Neural cell (in vitro differentiated cells): ENCODE measurements at regions not wholly inside any gene's neighbourhood (a gene's known extent, or its start where the extent isn't known, plus 50 kb on each side); places are given as distances from the start of the nearest gene placed in this dataset.

Source experiments
- H2AFZ ChIP-seq: fragments of 200-600, 300-800 bp; sonication (generic), shearing (Covaris generic); 2 replicates; pipeline ENCODE4 v1.6.0; 2014; ENCODE audit warnings: low read depth, mild to moderate bottlenecking, antibody characterized with exemption, low read length, moderate library complexity
- H3F3A ChIP-seq: fragments of 200-600 bp; shearing (Covaris generic); 2 replicates; pipeline ENCODE4 v1.6.1; 2016; ENCODE audit warnings: mild to moderate bottlenecking, moderate library complexity, mixed read lengths, antibody characterized with exemption, low read length; ENCODE audit not compliant: insufficient read depth, poor library complexity, severe bottlenecking
- H3K27ac ChIP-seq: fragments of 200-600, 300-800 bp; sonication (generic), shearing (Covaris generic); 2 replicates; pipeline ENCODE4 v1.5.1; 2014; ENCODE audit warnings: mild to moderate bottlenecking, low read length, moderate library complexity
- H3K27me3 ChIP-seq: fragments of 300-800, 200-600 bp; sonication (generic), shearing (Covaris generic); 2 replicates; pipeline ENCODE4 v1.6.0; 2014; ENCODE audit warnings: mild to moderate bottlenecking, low read depth, low read length, moderate library complexity; ENCODE audit not compliant: insufficient read depth
- H3K36me3 ChIP-seq: fragments of 300-800, 200-600 bp; sonication (generic), shearing (Covaris generic); 2 replicates; pipeline ENCODE4 v1.5.1; 2014; ENCODE audit warnings: mild to moderate bottlenecking, antibody characterized with exemption, low read length, moderate library complexity; ENCODE audit not compliant: insufficient read depth
- H3K4me2 ChIP-seq: fragments of 300-800, 200-600 bp; sonication (generic), shearing (Covaris generic); 2 replicates; pipeline ENCODE4 v1.6.0; 2014; ENCODE audit warnings: mild to moderate bottlenecking, low read length
- H3K4me3 ChIP-seq: fragments of 300-800, 200-600 bp; sonication (generic), shearing (Covaris generic); 2 replicates; pipeline ENCODE4 v1.5.1; 2014; ENCODE audit warnings: mild to moderate bottlenecking, low read length, moderate library complexity
- H3K79me2 ChIP-seq: fragments of 200-600 bp; shearing (Covaris generic); replicated peaks from 2 replicates; pipeline ENCODE4 v1.6.0; 2014; ENCODE audit warnings: mild to moderate bottlenecking, low read length, moderate library complexity; ENCODE audit not compliant: insufficient read depth
- H3K9ac ChIP-seq: fragments of 300-800, 200-600 bp; sonication (generic), shearing (Covaris generic); 2 replicates; pipeline ENCODE4 v1.6.1; 2016; ENCODE audit warnings: mild to moderate bottlenecking, low read length, mixed read lengths
- H3K9me2 ChIP-seq: fragments of 200-600 bp; shearing (Covaris generic); 2 replicates; pipeline ENCODE4 v1.6.1; 2016; ENCODE audit warnings: mild to moderate bottlenecking, low read length, mixed read lengths; ENCODE audit not compliant: insufficient read depth
- H3K9me3 ChIP-seq: fragments of 200-600, 300-800 bp; sonication (generic), shearing (Covaris generic); 2 replicates; pipeline ENCODE4 v1.6.1; 2016; ENCODE audit warnings: mild to moderate bottlenecking, mixed run types, low read length, moderate library complexity, mixed read lengths
- H4K20me1 ChIP-seq: fragments of 200-600 bp; shearing (Covaris generic); 2 replicates; pipeline ENCODE4 v1.6.1; 2016; ENCODE audit warnings: mild to moderate bottlenecking, mixed run types; ENCODE audit not compliant: insufficient read depth
- CTCF ChIP-seq: fragments of 450-650 bp; IDR thresholded peaks from 2 replicates; pipeline ENCODE4 v1.5.1; 2014; ENCODE audit warnings: antibody characterized with exemption, mild to moderate bottlenecking, moderate library complexity; ENCODE audit not compliant: poor library complexity, severe bottlenecking
- EP300 ChIP-seq: fragments of 450-650 bp; conservative IDR thresholded peaks from 2 replicates; pipeline ENCODE4 v1.6.1; 2014; ENCODE audit warnings: antibody characterized with exemption, mild to moderate bottlenecking, moderate library complexity; ENCODE audit not compliant: poor library complexity, severe bottlenecking
- EZH2 ChIP-seq: fragments of 200-600, 300-800 bp; shearing (Covaris generic), sonication (generic); IDR thresholded peaks from 2 replicates; pipeline ENCODE4 v1.6.1; 2014; ENCODE audit warnings: antibody characterized with exemption, low read length, borderline replicate concordance, mild to moderate bottlenecking; ENCODE audit not compliant: insufficient read depth, poor library complexity, severe bottlenecking
- MXI1 ChIP-seq: fragments of 450-650 bp; conservative IDR thresholded peaks from 2 replicates; pipeline ENCODE4 v1.6.1; 2014; ENCODE audit warnings: antibody characterized with exemption, mild to moderate bottlenecking; ENCODE audit not compliant: poor library complexity, severe bottlenecking
- POLR2AphosphoS5 ChIP-seq: IDR thresholded peaks from 2 replicates; pipeline ENCODE4 v1.6.1; 2012
- RAD21 ChIP-seq: fragments of 450-650 bp; conservative IDR thresholded peaks from 2 replicates; pipeline ENCODE4 v1.6.1; 2014; ENCODE audit warnings: antibody characterized with exemption, mild to moderate bottlenecking, moderate library complexity
- REST ChIP-seq: IDR thresholded peaks from 2 replicates; pipeline ENCODE4 v1.6.1; 2012; ENCODE audit warnings: borderline replicate concordance
- SMC3 ChIP-seq: fragments of 450-650 bp; conservative IDR thresholded peaks from 2 replicates; pipeline ENCODE4 v1.6.1; 2014; ENCODE audit warnings: antibody characterized with exemption, mild to moderate bottlenecking, moderate library complexity; ENCODE audit not compliant: poor library complexity
- TAF1 ChIP-seq: IDR thresholded peaks from 2 replicates; pipeline ENCODE4 v1.6.1; 2012; ENCODE audit warnings: low read depth

GRCh38 chr14:29205658-29206057 lies 439.1 kb downstream of the FOXG1 start:
- H4K20me1 ChIP-seq, result no peaks in the 10 kb centered on the region
- H3K27me3 ChIP-seq, result no peaks in the 10 kb centered on the region
- H3K27ac ChIP-seq, result peak overlapping the region; percentile 65
- no peak overlapping the region for H3K9ac ChIP-seq
- peaks cover 7% of the 10 kb centered on the region for H3F3A ChIP-seq
- TF ChIP-seq REST (no peak), SMC3 (no peak), MXI1 (no peak), EP300 (peak; percentile 26), EZH2 (no peak)
- peak overlapping the region; percentile 18 for H3K4me2 ChIP-seq
- H3K79me2 ChIP-seq, result no peaks in the 10 kb centered on the region
- no peak overlapping the region for H2AFZ ChIP-seq
- H3K9me3 ChIP-seq, result no peaks in the 10 kb centered on the region
- H3K9me2 ChIP-seq, result no peaks in the 10 kb centered on the region
- peak overlapping the region; percentile 4 for H3K4me3 ChIP-seq
- no peaks in the 10 kb centered on the region for H3K36me3 ChIP-seq

- Histone ChIP-seq H4K20me1 (no peaks in the 10 kb centered on the region), H2AFZ (no peak overlapping the region), H3K9me2 (no peaks in the 10 kb centered on the region), H3K9ac (peak overlapping the region; percentile 59), H3K4me3 (peak overlapping the region; percentile 49), H3K9me3 (no peaks in the 10 kb centered on the region), H3K79me2 (peaks cover 44% of the 10 kb centered on the region), H3K4me2 (peak overlapping the region; percentile 62), H3F3A (no peaks in the 10 kb centered on the region), H3K27ac (peak overlapping the region; percentile 93), H3K36me3 (no peaks in the 10 kb centered on the region), H3K27me3 (no peaks in the 10 kb centered on the region)
- TF ChIP-seq MXI1 (no peak), CTCF (no peak), EZH2 (no peak), RAD21 (no peak), POLR2AphosphoS5 (no peak), TAF1 (no peak), SMC3 (no peak)
Observed at GRCh38 chr14:29215853-29216252, 449.3 kb downstream of the FOXG1 start.
